GM21390 (cell line): ENCODE measurements at regions not wholly inside any gene's neighbourhood (a gene's known extent, or its start where the extent isn't known, plus 50 kb on each side); places are given as distances from the start of the nearest gene placed in this dataset.
"Not testable (repeated sequence)": the region's sequence is repeated elsewhere in the genome, so short reads cannot be mapped to it uniquely, and the experiment has no call there.

Source experiments
- ATAC-seq: cut with Tn5 transposase; IDR thresholded peaks from one replicate; pipeline ENCODE4 v1.9.1; 2021; ENCODE audit not compliant: unreplicated experiment

DNA sequence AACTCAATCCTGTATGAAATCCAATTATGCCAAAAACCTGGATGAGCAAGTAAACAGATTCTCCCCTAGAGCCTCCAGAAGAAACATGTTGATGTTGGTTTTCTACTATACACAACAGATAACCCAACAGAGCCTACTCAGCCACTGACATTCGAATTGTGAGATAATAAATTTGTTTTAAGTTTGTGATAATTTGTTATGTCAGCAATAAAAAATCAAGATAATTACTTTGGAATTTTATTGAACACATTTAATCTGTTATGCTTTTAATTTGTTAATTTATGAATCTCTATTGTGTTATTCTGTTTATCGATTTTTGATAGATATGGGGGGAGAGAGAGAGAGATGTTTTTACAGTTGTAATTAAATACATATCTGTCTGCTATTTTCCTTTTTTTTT, 1016.1 kb upstream of the PCDH7 start:
- no peak for ATAC-seq

- no peak for ATAC-seq
Observed at GRCh38 chr4:29708473-29708872, 1011.7 kb upstream of the PCDH7 start.

DNA sequence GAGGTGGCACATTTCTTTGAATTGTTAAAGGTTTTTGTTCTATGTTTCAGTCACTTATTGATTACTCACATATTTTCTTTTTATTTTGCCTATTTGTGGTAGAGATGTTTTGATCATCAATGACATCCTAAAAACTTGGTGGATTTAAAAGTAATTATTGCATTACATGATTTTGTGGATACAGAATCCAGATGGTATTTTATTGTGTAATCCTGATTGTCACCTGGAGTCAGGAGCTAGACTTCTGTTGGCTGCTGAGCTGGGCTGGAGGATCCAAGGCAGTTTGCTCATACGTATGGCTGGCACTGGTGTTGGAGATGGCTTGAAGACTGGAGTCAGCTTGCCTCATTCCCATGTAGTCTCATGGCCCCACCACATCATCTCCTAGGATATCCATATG, 1009.6 kb upstream of the PCDH7 start:
- ATAC-seq: no peak

- ATAC-seq: no peak
Observed at GRCh38 chr4:29711226-29711625, 1008.9 kb upstream of the PCDH7 start.

DNA sequence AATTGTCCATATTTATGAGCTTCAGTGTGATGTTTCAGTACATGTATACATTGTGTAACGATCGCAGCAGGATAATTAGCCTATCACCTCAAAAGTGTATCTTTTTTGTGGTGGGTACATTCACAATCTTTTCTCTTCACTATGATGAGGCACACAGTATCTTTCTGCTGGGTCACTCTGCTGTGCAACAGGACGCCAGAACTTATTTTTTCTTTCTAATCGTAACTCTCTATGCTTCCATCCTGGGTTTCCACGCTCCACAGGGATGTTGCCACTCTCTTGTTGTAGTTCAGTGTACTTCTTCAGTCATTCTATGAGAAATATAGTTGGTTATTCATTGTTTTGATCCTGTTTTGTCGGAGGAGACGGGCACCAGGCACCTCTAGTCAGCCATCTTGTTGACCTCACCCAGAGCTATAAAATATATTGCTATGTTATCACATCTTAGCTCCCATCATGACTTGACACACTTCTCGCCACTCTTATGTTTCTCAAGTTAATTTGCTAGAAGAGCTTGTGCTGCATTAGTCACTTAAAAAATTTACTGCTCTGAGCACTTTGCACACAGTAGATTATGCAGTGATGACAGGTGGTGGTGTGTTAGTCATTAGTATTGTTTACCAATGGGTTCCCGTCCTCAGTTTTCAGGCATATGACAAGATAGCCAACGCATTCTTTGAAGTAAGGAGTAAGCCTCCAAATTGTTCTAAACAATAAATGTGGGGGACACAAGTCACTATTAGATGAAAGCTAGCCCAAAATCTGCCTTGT, 1002.7 kb upstream of the PCDH7 start:
- ATAC-seq: no peak

DNA sequence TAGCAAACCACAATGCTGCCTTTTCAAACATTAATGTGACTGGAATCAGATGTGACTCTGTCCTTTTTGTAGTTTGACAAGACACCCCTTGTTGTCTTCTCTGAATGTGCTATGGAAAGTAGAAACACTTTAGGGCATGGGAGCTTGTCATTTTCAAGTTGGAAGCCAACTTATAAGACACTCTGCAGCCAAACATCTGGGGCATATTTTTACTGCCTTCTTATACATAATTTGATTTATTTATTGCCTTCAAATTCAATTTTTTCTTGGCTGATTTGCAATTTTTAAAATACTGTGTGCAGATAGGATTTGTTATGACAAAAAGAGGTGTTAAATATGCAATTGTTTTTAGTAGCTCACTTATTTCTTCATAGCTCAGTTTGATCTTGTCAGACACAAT, 1002.0 kb upstream of the PCDH7 start:
- no peak for ATAC-seq

DNA sequence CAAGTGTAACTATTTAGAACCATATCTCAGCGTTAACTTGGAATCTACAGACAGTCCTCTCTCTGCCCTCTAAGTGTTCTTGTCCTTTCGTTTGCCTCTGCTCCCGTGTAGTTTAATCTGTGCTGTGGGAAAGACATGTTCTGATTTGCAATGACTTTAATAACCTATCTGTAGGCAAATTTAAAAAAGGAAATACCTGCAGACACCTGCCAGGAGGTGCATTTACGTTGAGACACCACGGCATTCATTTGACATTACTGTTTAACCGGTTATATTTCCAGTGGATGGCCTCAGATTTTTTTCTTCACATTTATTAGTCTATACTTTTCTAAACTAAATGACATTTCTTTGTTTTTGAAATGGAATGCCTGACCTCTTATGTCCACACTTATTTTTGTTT, 997.9 kb upstream of the PCDH7 start:
- ATAC-seq: no peak

GRCh38 chr4:29726938-29727337, 993.2 kb upstream of the PCDH7 start:
- ATAC-seq: no peak

- no peak for ATAC-seq
Observed at GRCh38 chr4:29734343-29735213, 985.6 kb upstream of the PCDH7 start.

GRCh38 chr4:29756966-29757365, 963.2 kb upstream of the PCDH7 start:
- no peak for ATAC-seq

DNA sequence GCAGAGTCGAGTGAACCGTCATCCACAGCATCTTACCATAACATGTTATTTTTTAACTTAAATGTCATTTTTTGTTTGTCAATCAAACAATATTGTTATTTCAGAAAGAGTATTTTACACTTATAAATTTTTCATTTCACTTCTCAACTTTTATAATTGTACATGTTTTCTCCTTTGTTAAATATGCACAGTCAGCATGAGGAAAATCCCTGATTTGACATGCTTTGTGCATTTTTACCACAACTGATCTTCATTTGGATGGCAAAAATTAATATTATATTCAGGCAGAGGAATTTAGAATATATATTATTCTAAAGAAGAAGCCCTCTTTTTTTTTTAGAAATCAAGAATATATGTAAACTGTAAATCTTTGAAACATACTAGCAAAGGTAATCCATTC, 958.0 kb upstream of the PCDH7 start:
- ATAC-seq: no peak

DNA sequence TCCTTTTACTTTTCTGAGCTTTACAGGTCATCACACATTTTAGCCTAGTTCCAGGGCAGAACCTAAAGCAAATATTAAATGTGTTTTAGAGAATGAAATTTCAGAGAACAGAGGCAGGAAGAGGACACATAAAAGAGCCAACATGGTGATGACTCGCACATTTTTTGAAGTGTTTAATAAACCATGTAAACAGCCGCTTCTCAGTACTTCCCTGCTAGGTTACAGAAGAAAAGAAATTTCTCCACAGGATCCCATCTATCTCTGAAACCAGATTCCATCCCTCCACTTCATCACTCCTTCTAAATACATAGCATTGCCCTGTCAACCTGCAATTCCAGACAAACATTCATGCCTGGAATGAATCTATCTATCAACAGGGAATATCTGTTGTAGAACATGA, 949.5 kb upstream of the PCDH7 start:
- ATAC-seq: no peak

DNA sequence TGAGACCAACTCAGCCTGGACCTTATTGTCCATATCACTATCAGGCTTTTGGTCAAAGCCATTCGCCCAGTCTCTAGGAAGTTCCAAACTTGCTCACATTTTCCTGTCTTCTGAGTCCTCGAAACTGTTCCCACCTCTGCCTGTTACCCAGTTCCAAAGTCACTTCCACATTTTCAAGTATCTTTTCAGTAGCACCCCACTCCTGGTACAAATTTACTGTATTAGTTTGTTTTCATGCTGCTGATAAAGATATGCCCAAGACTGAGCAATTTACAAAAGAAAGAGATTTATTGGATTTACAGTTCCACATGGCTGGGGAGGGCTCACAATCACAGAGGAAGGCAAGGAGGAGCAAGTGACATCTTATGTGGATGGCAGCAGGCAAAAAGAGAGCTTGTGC, 932.0 kb upstream of the PCDH7 start:
- not testable (repeated sequence) for ATAC-seq

DNA sequence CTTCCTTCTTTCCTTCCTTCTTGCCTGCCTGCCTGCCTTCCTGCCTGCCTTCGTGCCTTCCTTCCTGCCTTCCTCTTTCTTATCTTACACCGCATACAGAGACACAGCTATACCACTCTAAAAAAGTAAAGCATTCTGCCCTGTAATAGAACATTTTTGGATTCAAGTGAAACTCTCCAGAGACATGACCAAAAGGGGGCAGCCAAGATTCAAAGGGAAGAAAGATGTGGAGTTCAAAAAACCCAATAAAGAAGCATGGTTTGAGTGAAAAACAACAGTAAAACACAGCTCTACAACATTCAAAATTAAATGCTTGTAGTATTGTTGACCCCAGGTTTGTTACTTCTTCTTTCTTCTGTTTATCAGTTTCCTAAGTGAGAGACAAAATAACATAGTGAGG, 914.9 kb upstream of the PCDH7 start:
- no peak for ATAC-seq

GRCh38 chr4:29805916-29806480, 914.2 kb upstream of the PCDH7 start:
- no peak for ATAC-seq

DNA sequence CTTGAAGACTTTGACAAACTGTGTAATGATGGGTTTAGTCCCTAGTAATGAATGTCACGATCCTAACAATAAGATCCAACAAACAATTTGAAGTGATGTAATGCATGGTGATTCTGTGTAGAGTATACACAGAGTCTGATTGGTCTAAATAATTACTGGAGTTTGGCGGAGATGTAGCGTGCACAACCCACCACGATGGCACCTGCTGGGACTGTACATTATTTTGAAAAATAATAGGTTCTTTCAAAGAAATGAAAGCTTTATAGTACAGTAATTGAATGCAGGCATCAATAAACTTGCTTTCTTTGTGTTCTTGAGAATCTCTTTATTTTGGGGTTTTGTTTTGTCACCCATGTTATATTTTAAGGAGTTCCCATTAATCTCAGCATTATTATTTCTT, 902.2 kb upstream of the PCDH7 start:
- no peak for ATAC-seq

- no peak for ATAC-seq
Observed at GRCh38 chr4:29829067-29829466, 891.1 kb upstream of the PCDH7 start.

DNA sequence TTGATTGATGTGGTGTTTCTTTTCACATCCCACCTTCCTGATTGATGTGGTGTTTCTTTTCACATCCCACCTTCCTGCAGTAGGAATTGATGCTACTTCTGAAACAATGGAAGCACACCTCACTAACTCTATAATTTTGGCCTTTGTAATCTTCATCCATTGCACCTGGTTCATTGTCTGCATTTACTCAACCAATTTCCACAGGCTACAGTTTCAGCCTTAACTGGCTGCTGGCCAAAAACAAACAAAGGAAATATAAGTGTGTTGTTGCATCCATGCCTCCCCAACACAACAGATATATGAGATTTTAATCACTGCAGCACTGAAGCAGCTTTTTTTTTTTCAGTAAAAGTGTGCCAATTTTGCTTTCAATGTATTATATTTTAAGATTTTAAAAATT, 867.6 kb upstream of the PCDH7 start:
- ATAC-seq: no peak

DNA sequence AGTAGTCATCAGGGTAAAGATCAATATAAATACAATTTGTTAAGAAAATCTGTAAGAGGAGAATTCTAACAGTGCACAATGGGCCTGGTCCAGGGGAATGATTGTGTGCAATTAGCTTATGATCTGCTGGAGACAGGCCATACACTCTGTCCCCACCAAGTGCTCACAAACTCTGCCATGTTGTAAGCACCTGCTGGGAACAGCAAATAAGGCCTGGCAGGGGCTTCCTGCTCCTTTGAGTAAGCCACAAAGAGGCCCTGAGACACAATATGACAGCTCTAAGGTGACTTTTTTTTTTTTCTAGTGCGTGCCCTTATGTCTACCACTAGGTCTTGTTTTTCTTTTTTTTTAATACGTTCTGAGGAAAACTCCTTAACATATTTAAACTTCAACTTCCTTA, 866.3 kb upstream of the PCDH7 start:
- no peak for ATAC-seq

- ATAC-seq: no peak
Observed at GRCh38 chr4:29861307-29861706, 858.9 kb upstream of the PCDH7 start.

GRCh38 chr4:29867412-29867811, 852.8 kb upstream of the PCDH7 start:
- no peak for ATAC-seq

DNA sequence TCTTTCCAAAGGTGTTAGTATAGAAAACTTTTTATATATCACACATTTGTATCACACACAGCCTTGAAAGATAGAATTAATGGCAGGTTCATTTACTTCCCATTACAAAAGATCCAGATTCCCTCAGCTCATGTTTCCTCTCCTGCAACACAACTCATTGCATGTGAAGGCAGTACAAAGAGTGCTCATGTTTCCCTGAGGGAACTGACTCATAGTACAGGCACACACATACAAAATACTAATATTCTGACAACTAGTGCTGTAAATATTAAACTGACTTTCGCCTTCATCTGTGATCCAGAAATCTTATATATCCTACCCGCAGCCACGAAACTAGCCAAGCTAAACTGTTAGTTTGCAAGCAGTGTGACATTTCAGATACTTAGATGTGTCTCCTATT, 819.8 kb upstream of the PCDH7 start:
- ATAC-seq: no peak
